HEK293T (cell line): ENCODE measurements at regions not wholly inside any gene's neighbourhood (a gene's known extent, or its start where the extent isn't known, plus 50 kb on each side); places are given as distances from the start of the nearest gene placed in this dataset.
A peak's percentile ranks its signal among the peaks of the same experiment; 100 is the strongest.

Experiments
- CTCF ChIA-PET: fragments of 350-600 bp; formaldehyde crosslinking; extraction: SDS; loops from one replicate; lab custom pipeline; 2021; ENCODE audit warnings: antibody characterized with exemption, inconsistent platforms; lab: Yijun Ruan, JAX
- POLR2A ChIA-PET: fragments of 350-600 bp; formaldehyde crosslinking; extraction: SDS; loops from one replicate; lab custom pipeline; 2020; ENCODE audit warnings: antibody characterized with exemption, inconsistent platforms; lab: Yijun Ruan, JAX
- DNase-seq: peaks from one replicate; pipeline ENCODE4 v3.0.0; 2012; ENCODE audit warnings: mixed read lengths; ENCODE audit errors: extremely low spot score
- ARNT ChIP-seq: fragments of 450-650 bp; IDR thresholded peaks from 2 replicates; pipeline ENCODE4 v1.6.1; 2017; ENCODE audit warnings: mild to moderate bottlenecking
- BHLHE40 ChIP-seq: fragments of 450-650 bp; IDR thresholded peaks from 2 replicates; pipeline ENCODE4 v1.6.1; 2016; ENCODE audit warnings: mild to moderate bottlenecking, moderate library complexity, borderline replicate concordance
- CTBP1 ChIP-seq: fragments of 450-650 bp; IDR thresholded peaks from 2 replicates; pipeline ENCODE4 v1.6.1; 2016; ENCODE audit warnings: borderline replicate concordance
- ELF4 ChIP-seq: fragments of 450-650 bp; IDR thresholded peaks from 2 replicates; pipeline ENCODE4 v1.6.1; 2017; ENCODE audit warnings: antibody characterized with exemption
- FOXA1 ChIP-seq: fragments of 450-650 bp; IDR thresholded peaks from 2 replicates; pipeline ENCODE4 v1.6.1; 2016; ENCODE audit warnings: mild to moderate bottlenecking
- FOXK2 ChIP-seq: fragments of 450-650 bp; IDR thresholded peaks from 2 replicates; pipeline ENCODE4 v1.6.1; 2016; ENCODE audit warnings: mild to moderate bottlenecking
- FOXM1 ChIP-seq: fragments of 450-650 bp; IDR thresholded peaks from 2 replicates; pipeline ENCODE4 v1.6.1; 2017; ENCODE audit warnings: mild to moderate bottlenecking, borderline replicate concordance
- HDGF ChIP-seq: fragments of 450-650 bp; IDR thresholded peaks from 2 replicates; pipeline ENCODE4 v1.6.1; 2017; ENCODE audit warnings: antibody characterized with exemption, borderline replicate concordance
- L3MBTL2 ChIP-seq: fragments of 450-650 bp; conservative IDR thresholded peaks from 2 replicates; pipeline ENCODE4 v1.6.1; 2016; ENCODE audit warnings: mild to moderate bottlenecking
- LEF1 ChIP-seq: fragments of 450-650 bp; IDR thresholded peaks from 2 replicates; pipeline ENCODE4 v1.6.1; 2017; ENCODE audit warnings: mild to moderate bottlenecking, borderline replicate concordance
- NFRKB ChIP-seq: fragments of 450-650 bp; IDR thresholded peaks from 2 replicates; pipeline ENCODE4 v1.6.1; 2016; ENCODE audit warnings: mild to moderate bottlenecking, moderate library complexity
- SP1 ChIP-seq: fragments of 450-650 bp; IDR thresholded peaks from 2 replicates; pipeline ENCODE4 v1.6.1; 2017
- SUZ12 ChIP-seq: fragments of 450-650 bp; IDR thresholded peaks from 2 replicates; pipeline ENCODE4 v1.6.1; 2016; ENCODE audit warnings: mild to moderate bottlenecking
- TARDBP ChIP-seq: fragments of 450-650 bp; IDR thresholded peaks from 2 replicates; pipeline ENCODE4 v1.6.1; 2016
- ZNF384 ChIP-seq: fragments of 450-650 bp; IDR thresholded peaks from 2 replicates; pipeline ENCODE4 v1.6.1; 2016
- TF ChIP-seq, protein P1 (sequence below): fragments of 450-650 bp; IDR thresholded peaks from 2 replicates; pipeline ENCODE4 v1.6.1; 2016

DNA sequence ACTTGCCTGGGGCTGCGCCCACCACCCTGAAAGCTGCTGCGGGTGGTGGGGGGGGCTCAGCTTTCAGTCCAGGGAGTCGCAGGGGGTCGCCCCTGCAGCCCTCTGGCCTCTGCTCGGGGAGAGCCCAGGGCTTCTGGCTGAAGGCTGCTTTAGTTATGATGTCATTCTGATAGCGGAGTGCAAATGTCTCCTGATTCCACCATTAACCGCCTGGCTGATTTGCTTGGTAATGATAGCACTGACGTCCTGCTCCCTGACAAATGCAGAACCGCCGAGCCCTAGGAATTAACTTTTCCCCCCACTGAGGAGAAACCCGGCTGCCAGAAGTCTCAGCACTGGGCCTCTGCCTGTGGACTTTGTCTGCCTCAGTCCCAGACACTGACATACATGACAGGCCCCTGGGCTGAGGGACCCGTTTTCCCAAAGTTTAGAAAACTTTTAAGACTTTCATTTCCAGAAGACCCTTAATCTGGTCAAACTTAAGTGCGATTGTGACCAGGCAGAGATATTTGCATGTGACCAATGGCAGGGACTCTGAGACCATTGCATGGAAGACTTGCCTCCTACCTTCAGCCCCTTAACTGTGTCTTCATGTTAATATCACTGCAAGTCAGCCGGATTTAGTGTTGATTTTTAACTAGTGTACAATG, 142.5 kb upstream of the ZNF536 start:
- peak; percentile 51 for DNase-seq
- TF ChIP-seq FOXM1 (no peak), NFRKB (no peak), TARDBP (no peak), FOXA1 (no peak), L3MBTL2 (no peak), ARNT (no peak), LEF1 (no peak)
- TF ChIP-seq, protein P1, sequence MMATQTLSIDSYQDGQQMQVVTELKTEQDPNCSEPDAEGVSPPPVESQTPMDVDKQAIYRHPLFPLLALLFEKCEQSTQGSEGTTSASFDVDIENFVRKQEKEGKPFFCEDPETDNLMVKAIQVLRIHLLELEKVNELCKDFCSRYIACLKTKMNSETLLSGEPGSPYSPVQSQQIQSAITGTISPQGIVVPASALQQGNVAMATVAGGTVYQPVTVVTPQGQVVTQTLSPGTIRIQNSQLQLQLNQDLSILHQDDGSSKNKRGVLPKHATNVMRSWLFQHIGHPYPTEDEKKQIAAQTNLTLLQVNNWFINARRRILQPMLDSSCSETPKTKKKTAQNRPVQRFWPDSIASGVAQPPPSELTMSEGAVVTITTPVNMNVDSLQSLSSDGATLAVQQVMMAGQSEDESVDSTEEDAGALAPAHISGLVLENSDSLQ = no peak
- CTCF ChIA-PET = no interaction called here
- POLR2A ChIA-PET = no interaction called here

DNA sequence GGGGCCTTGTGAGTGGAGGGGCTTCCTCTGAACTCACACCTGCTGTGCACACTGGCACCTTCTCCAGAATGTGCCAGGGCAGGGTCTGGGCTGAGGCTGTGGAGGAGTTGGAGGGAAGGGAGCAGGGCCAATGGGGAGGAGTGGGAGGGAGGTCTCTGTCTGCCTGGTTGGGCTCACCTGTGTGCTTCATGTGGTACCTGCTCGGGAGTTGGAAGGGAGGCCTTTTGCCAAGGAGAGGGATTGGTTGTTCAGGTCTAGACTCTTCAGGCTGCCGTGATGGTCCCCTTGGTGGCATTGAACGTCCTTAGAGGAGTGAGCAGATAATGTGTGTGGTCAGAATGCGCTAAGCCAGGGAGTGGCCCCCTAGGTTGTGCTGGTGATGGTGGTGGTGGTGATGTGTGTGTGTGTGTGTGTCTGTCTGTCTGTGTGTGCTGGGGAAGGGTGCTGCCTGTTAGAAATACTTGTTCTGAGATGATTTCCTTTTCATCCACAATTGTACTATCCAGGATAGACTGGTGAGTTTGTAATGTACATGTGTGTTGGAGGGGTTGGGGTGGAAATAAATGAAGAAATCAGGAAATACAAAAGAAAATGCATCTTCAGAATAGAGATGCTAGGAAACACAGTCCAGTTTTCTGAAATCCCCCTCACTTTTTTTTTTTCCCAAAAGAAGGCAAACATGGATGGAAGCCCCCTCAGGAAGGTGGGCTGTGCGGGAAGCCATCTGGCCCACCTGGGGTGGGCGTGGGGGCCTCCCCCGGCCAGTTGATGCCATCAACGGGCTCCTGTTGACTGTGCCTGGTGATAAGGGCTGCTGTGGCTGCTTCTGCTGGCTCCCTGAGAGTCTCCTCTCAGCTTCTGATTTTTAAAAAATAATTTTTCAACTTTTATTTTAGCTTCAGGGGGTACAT, 140.5 kb upstream of the ZNF536 start:
- TF ChIP-seq ZNF384 (no peak), NFRKB (no peak), HDGF (no peak), SUZ12 (no peak), FOXA1 (no peak), LEF1 (no peak), SP1 (no peak)
- TF ChIP-seq, protein P1 = no peak
- CTCF ChIA-PET = interaction anchor here (0.6 kb wide), 1 partner anchor 142 kb away, joined by 3 read pairs; no protein-coding TSS in a partner anchor
- no peak for DNase-seq
- POLR2A ChIA-PET = no interaction called here

DNA sequence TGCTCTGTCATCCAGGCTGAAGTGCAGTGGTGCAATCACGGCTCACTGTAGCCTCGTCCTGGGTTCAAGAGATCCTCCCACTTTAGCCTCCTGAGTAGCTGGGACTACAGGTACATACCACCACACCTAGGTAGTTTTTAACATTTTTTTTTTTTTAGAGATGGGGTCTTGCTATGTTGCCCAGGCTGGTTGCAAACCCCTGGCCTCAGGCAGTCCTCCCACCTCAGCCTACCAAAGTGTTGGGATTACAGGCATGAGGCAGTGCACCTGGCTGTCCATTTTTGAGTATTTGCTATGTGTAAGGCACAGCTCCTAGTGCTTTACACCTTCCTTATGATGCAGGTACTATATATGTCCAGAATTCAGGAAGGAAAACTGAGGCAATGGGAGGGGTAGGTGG, 138.8 kb upstream of the ZNF536 start:
- TF ChIP-seq ZNF384 = no peak
- TF ChIP-seq L3MBTL2 = no peak
- no peak for TF ChIP-seq NFRKB
- TF ChIP-seq ELF4 = no peak
- no peak for TF ChIP-seq SP1
- TF ChIP-seq TARDBP = no peak
- TF ChIP-seq SUZ12 = no peak
- no peak for TF ChIP-seq ARNT
- TF ChIP-seq CTBP1 = no peak
- no peak for TF ChIP-seq HDGF
- TF ChIP-seq, protein P1 = no peak
- TF ChIP-seq BHLHE40 = no peak
- TF ChIP-seq FOXM1 = no peak
- ChIA-PET POLR2A (no interaction called here), CTCF (interaction anchor here (0.7 kb wide), 1 partner anchor 8 kb away, joined by 3 read pairs; no protein-coding TSS in a partner anchor)
- no peak for DNase-seq

DNA sequence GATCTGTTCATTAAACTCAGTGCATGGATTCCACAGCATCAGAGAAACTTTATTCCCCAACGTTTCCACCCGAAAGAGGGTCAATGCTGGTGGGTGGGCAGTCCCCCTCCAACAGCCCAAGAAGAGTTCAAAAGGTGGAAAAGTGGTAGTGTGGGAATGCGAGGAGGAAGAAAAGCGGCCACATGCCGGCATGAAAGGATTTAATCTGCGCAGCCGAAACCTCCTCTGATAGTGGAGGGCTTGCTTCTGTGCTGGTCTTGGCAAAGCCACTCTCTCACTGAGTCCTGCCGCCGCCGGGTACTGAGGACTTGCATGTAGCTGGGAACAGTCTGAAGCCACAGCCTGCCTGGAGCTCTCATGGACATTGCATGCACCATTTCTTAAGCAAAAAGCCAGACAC, 136.2 kb upstream of the ZNF536 start:
- POLR2A ChIA-PET = no interaction called here
- CTCF ChIA-PET = no interaction called here
- DNase-seq = no peak
- TF ChIP-seq FOXM1 = no peak
- TF ChIP-seq, protein P1 = no peak
- no peak for TF ChIP-seq ARNT
- no peak for TF ChIP-seq SUZ12
- no peak for TF ChIP-seq LEF1

DNA sequence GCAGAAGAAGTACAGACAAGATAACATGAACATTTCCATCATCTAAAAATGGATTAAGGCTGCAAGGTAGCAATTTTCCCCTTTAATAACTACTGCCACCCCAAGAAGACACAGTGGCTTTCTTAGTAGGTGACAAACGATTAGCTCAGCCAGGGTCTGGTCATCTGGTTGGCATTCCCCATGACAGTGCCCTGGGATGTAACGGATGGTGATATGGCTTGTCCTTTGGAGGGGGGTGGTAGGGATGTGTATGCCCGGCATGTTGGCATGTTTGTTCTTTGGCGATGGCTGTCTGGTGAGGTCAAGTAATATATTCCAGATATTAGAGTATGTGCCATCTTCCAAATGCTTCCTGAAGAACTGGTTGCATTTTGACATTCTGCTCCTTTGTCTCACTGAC, 135.6 kb upstream of the ZNF536 start:
- TF ChIP-seq FOXK2 (no peak), LEF1 (no peak)
- CTCF ChIA-PET = no interaction called here
- DNase-seq = no peak
- POLR2A ChIA-PET = no interaction called here

DNA sequence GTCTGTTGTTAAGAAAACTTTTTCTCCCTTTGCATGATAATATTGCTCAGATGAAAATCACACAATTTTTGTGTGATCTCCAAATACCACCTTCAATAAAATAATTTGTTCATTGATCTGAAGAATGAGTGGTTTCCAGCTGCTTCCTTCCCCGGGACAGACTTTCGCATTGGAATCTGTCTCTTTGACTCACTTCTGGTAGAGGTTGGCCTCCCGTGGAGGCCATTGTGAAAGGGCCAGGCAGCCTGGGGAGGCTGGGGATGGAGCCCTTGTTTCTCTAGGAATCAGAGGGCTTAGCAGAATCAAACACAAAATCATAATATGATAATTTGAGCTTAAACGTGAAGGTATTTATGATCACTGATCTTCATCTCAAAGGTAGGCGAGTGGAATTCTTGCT, 135.0 kb upstream of the ZNF536 start:
- TF ChIP-seq FOXK2 (no peak), HDGF (no peak), ARNT (no peak), L3MBTL2 (no peak), LEF1 (no peak), NFRKB (no peak), ZNF384 (no peak), FOXM1 (no peak), TARDBP (no peak), FOXA1 (no peak), ELF4 (no peak), SUZ12 (no peak), BHLHE40 (no peak), CTBP1 (no peak), SP1 (no peak)
- TF ChIP-seq, protein P1 = no peak
- POLR2A ChIA-PET = no interaction called here
- DNase-seq = no peak
- CTCF ChIA-PET = no interaction called here
